ENCODE measurements at regions not wholly inside any gene's neighbourhood (a gene's known extent, or its start where the extent isn't known, plus 50 kb on each side); places are given as distances from the start of the nearest gene placed in this dataset.

DNA sequence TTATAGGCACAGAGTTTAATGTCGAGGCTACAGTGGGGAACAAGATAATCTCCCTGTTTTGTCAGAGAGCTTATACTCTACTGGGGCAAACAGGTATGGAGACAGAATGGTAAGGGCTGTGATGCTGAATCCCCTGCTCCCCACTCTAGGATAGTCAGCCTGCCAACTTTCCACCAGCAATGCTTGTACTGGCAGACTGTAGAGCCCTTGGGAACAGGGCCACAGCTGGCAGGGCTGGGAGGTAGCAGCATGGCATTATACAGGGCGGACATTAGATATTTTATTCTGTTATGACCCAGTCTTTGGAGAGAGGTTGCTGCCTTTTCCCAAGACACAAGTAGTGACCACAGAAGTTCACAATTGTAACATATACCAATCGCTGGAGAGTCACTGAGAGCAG, 91.2 kb downstream of the ARRDC4 start:
- no peak overlapping the region for H3K27ac ChIP-seq

DNA sequence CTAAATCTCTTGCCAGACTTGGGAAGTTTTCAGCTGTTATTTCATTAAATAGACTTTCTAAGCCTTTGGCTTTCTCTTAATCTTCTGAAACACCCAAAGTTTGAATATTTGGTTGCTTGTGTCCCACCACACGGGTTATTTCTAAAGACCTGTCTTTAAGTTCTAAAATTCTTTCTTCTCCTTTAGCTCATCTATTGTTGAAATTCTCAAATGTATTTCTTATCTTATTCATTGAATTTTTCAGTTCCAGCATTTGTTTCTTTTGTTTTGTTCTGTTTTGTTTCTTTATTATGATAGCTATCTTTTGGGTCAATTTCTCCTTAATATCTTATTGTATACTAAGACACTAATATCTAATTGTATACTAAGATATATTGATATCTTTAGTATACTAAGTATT, 97.0 kb downstream of the ARRDC4 start:
- TF ChIP-seq ZFX (IDR thresholded peaks at IDR 0.05), result no peak
- TF ChIP-seq, protein P1, sequence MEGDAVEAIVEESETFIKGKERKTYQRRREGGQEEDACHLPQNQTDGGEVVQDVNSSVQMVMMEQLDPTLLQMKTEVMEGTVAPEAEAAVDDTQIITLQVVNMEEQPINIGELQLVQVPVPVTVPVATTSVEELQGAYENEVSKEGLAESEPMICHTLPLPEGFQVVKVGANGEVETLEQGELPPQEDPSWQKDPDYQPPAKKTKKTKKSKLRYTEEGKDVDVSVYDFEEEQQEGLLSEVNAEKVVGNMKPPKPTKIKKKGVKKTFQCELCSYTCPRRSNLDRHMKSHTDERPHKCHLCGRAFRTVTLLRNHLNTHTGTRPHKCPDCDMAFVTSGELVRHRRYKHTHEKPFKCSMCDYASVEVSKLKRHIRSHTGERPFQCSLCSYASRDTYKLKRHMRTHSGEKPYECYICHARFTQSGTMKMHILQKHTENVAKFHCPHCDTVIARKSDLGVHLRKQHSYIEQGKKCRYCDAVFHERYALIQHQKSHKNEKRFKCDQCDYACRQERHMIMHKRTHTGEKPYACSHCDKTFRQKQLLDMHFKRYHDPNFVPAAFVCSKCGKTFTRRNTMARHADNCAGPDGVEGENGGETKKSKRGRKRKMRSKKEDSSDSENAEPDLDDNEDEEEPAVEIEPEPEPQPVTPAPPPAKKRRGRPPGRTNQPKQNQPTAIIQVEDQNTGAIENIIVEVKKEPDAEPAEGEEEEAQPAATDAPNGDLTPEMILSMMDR (conservative IDR thresholded peaks at IDR 0.05), result no peak

More for the DNA sequence above, 91.2 kb downstream of the ARRDC4 start:
- no peak for TF ChIP-seq ZFX (IDR thresholded peaks at IDR 0.05)
- TF ChIP-seq, protein P1 (conservative IDR thresholded peaks at IDR 0.05), result no peak

DNA sequence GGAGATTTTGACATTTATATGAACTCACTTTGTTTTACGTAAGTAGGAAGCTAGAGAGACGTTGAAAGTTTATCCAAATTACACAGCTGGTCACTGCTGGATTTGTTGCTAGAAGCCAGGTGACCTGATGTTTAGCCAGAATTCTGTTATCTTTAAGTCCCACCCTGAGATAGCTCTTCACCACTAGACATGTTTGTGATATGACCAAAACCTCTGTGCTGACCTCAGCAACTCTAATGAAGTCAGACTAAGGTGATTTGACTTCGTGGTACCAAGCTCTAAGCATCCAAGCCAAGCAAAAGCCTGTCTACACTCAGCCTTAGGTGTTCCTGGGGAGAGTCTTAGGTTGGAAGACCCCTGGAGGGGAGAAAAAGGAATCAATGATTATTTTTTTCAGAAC, 102.4 kb downstream of the ARRDC4 start:
- TF ChIP-seq, protein P1 (conservative IDR thresholded peaks at IDR 0.05), result no peak
- no peak for TF ChIP-seq ZFX (IDR thresholded peaks at IDR 0.05)
- no peak overlapping the region for H3K27ac ChIP-seq

More for the DNA sequence above, 97.0 kb downstream of the ARRDC4 start:
- H3K27ac ChIP-seq, result no peak overlapping the region

DNA sequence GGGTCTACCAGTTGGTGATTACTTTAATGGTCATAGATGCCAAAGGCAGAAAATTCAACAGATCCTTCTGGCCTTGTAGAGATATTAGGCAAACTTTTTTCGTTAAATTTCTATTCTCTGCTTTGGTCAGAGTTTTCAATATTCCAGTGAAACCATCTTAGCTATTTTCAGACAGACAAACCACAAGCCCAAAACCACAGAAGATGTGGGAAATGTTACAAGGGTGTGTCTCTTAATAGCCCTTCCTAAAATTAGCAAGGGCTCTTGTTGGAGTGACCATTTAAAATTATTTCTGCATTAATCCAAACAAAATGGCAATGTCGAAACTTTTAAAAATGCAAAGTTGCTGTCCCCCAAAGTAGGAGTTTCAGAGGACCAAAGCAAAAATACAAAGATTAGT, 102.8 kb downstream of the ARRDC4 start:
- no peak for TF ChIP-seq ZFX (IDR thresholded peaks at IDR 0.05)
- TF ChIP-seq, protein P1 (conservative IDR thresholded peaks at IDR 0.05), result no peak
- H3K27ac ChIP-seq, result no peak overlapping the region

DNA sequence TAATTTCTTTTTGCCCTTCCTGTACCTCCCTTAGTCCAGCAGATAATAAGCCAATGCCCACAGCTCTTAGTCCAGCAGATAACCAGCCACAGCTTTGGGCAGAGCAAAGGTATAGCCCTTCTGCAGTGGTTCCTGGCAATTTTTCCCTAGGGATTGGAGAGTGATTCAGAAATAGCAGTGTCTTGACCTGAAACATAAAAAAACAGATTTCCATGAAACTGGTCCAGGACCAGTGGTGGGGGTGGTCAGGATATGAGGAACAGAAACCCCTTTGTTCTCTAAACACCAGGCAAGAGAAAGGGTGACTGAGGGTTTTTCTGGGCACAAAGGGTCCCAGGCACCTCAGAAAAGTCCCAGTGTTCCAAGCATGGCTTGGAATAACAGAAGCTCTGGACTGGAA, 103.4 kb downstream of the ARRDC4 start:
- no peak for TF ChIP-seq ZFX (IDR thresholded peaks at IDR 0.05)
- TF ChIP-seq, protein P1 (conservative IDR thresholded peaks at IDR 0.05), result no peak
- H3K27ac ChIP-seq, result no peak overlapping the region

DNA sequence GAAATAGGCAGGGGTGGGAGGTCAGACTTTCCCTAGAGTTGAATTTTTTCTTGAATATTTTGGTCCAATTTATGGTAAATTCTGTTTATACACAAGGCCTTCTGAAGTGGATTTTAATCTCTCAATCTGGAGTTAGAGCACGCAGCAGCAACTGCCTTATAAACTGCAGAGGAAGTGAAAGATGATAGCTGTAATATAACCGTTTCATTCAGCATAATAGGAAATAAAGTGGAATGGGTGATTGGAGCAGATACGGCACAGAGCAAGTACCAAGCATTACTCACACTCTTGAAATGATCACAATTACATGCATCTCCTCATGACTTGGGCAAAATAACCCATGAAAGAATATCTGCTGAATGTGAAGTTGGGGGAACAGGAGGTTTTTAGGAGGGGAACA, 106.8 kb downstream of the ARRDC4 start:
- TF ChIP-seq, protein P1 (conservative IDR thresholded peaks at IDR 0.05), result no peak
- TF ChIP-seq ZFX (IDR thresholded peaks at IDR 0.05), result no peak
- no peak overlapping the region for H3K27ac ChIP-seq

DNA sequence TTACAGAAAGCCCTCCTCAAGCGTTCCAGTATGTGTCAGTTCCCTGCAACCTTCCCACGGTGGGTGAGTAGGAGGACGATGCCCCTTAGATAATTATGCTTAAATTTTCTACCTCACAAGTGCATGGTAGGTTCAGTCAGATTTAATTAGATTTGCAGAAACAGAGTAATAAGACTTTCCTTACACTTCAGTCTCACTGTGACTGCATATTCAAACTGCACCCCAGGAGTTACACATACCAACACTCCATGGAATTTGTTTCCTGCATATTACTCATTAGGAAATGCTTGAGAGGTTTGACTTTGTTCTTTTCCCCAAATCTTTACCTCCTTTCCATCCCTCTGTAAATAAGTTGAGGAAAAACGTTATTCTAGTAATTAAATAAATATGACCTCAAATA, 108.8 kb downstream of the ARRDC4 start:
- TF ChIP-seq, protein P1 (conservative IDR thresholded peaks at IDR 0.05), result no peak
- TF ChIP-seq ZFX (IDR thresholded peaks at IDR 0.05), result no peak

More for the DNA sequence above, 108.8 kb downstream of the ARRDC4 start:
- H3K27ac ChIP-seq, result no peak overlapping the region
